Stimulated activated CD4-positive, alpha-beta T cell treated with anti-CD3 and anti-CD28 coated beads, TNF-alpha, amount 100 ng/mL, for 24 hours (primary cell): ENCODE measurements at regions not wholly inside any gene's neighbourhood (a gene's known extent, or its start where the extent isn't known, plus 50 kb on each side); places are given as distances from the start of the nearest gene placed in this dataset.

ENCODE experiments used
- DNase-seq, 3 experiments: peaks; one replicate each; pipeline ENCODE4 v3.0.0-alpha.2; 2020; ENCODE audit warnings: low read depth in 3 of 3

DNA sequence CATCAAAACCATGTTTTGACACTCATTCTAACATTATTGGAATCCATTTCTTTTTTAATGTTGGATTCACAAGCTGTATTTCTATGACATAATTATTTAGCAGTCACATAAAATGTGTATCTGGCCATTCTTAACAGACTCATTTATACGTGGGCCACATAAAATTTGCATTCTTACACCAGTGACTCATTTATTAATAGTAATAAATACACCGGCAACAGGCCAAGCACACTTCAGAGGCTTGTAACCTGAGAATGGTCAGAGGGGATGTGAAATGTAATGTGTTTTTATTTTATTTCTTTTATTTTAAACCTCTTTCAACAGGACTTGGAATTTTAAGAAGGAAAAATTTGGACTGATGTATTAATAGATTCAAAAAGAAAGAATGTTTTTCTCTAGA lies 384.9 kb upstream of the RARB start:
- DNase-seq, result no peak

GRCh38 chr3:25043749-25044148 lies 384.3 kb upstream of the RARB start:
- DNase-seq, result no peak

- DNase-seq, result no peak
These were observed 383.0 kb upstream of the RARB start for GRCh38 chr3:25044762-25045710.

DNA sequence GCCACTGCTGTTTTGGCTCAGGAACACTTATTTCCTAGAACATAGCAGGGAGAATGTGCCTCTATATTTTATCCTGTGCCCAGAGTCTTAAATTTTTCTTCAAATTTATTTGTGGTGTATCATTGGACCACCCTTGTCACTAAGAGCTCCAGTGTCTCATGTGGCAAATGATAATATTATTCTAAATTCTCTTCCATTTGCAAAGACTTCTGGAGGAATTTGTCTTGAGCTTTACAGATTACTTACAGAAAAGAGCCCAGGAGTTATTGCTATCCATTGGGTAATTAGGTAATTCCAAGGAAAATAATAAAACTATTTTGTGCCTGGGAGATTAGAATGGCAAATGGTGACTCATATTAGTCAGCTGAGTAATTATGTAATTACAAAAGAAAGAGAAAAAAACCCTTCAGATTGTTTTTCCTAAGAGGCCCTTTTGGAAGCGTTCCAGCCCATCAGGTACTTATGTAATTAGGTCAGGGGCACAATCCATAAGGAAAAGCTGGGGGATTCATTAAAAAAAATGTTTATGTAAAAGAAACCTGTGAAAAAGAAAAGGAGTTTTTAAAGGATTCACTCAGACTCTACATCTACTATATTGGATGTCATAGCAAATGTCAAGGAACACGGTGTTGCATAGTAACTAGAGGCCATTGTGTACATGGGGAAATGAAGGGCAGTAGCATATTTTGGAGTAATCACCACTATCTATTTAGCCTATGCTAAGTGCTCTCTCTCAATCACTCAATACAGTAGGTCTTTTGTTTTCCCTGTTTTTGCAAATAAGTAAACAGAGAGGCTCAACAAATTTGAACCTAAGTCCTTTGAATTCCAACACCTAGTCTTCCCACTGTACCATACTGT lies 380.9 kb upstream of the RARB start:
- no peak for DNase-seq

DNA sequence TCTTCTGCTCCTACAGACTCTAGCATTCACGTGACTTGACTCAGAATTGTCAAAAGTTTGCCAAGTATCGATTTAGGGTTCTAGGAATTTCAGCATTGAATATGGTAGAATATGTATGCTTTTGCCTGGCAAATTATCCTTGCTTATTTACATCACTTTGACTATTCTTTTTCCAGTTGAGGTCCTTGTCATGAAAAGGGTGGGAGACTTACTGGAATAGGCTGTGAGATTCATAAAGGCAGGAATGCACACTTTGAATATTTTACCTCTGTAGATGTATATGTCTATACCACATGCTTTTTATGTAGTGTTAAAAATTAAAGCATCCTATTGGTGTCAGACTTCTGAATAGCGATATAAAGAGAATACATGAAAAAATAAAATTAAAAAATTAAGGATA lies 378.8 kb upstream of the RARB start:
- DNase-seq, result no peak

- no peak for DNase-seq
These were observed 374.7 kb upstream of the RARB start for GRCh38 chr3:25053360-25053759.

GRCh38 chr3:25056036-25056755 lies 371.9 kb upstream of the RARB start:
- no peak for DNase-seq

GRCh38 chr3:25056803-25057351 lies 371.2 kb upstream of the RARB start:
- DNase-seq, result no peak

DNA sequence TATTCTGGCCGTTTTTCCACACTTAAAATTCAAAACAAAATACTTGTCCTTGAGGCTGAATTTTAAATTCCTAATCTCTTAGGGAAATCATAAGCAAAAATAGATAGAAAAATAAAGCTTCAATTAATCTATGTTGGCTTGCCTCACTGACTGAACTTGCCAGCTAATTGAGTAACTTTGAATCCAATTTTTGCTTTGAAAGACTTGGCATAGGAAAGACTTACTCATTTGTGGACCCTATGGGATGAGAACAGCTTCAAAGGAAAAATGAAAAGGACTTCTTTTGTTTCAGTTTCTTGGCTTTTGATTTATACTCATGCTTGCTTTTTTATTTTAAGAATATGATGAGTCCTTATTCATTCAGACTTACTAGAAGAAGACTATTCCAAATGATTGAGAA lies 370.7 kb upstream of the RARB start:
- DNase-seq, result no peak

DNA sequence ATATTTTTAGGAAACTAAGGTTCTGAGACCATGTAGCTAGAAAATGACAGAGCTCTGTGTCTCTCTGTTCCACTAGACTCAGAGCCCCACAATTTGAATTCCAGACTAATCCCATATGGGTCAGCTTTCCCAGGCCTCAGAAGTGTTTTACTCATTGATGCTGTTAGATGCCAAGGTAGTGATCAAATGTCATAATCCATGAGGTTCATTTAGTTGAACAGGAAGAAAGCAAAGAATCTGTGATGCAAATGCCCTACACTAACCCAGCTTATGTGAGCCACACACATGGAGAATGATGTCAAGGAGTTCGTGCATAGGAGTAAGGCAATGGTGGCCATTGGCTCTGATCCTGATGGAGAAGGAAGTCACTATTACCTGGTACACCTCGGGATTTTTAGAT lies 363.4 kb upstream of the RARB start:
- no peak for DNase-seq

DNA sequence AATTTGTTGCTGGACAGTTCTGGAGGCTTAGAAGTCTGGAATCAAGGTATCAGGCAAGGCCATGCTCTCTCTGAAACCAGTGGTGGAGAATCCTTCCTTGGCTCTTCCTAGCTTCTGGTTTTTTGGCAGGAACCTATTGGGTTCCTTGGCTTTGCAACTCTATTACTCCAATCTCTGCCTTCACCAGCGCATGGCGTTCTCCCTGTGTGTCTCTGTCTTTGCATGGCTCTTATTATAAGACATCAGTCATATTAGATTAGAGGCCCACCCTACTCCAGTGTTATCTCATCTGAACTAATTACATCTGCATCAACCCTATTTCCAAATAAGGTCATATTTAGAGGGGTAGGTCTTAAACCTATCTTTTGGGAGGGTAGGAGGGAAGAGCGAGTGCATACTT lies 358.1 kb upstream of the RARB start:
- DNase-seq, result no peak

DNA sequence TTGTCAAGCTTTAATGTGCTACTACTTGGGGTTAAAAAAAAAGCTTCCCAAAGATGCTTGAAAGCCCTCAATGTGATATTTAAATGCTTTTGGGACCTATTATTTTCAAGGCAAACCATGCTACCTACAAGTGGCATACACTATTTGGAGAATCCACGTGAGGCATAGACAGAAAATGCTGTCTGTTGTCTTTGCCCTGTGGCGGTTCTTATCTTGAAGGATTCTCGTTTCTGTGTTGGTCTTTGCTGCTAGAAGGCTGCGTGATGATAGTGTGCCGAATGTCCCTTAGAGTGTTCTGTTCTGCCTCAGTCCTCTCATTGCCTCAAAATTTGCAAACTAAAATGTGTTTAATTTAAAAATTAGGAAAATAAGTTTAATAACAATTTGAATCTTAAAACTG lies 356.2 kb upstream of the RARB start:
- DNase-seq, result no peak

DNA sequence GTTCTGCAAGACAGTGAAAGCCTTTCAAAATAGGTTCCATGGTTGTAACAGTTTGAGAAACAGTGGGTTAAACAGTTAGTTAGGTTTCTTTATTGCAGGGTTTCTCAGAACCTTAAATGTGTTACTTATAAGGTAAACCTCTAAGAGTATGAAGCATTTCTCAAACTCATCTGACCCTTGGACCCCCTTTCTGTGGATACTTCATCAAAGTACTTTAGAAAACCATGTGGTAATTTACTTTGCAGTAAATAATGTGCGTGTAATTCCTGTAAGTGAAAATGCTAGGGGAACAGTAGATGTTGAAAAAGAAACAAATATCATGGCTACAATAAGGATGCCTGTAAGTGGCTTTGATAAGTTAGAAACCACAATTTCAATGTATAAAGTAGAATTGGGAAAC lies 354.6 kb upstream of the RARB start:
- DNase-seq, result no peak

DNA sequence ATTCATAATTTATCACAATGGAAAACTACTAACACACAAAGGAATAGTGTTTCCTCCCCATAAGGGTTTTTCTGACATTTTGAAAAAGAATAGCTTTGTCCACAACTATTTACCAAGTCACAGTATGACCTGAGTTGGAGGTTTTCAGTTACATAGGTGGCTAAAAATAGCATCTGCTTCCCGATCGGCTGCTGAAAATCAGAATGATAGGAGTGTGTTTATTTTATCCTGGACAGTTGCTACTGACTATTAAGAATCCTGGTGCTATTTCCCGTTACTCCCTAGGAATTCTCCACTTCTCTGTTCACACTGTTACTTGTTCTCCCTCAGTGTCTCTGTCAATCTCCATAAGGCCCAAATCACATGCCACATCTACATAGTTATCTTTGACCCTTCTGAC lies 353.9 kb upstream of the RARB start:
- DNase-seq, result no peak

- no peak for DNase-seq
These were observed 347.6 kb upstream of the RARB start for GRCh38 chr3:25080461-25080860.

DNA sequence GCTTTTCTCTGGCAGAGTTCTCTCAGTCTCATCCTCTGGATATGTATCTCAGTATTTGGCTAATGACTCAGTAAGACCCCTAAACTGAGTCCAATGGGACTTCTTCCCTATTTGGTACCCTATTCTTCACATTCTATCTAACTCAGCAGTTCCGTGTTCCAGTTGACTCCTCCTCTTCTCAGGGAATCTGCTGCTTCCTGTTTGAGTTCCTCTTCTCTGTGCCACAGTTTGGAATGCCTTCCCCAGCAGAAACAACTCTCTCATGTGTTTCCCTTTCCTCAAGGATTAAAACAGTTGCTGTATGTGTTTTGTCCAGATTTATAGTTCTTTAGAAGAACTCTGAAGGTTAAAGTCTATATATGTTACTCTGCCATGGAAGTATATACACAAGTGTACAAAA lies 344.0 kb upstream of the RARB start:
- DNase-seq, result no peak

- no peak for DNase-seq
These were observed 341.3 kb upstream of the RARB start for GRCh38 chr3:25086721-25087120.

- DNase-seq, result no peak
These were observed 339.8 kb upstream of the RARB start for GRCh38 chr3:25088284-25088683.

GRCh38 chr3:25090698-25091453 lies 337.2 kb upstream of the RARB start:
- no peak for DNase-seq

DNA sequence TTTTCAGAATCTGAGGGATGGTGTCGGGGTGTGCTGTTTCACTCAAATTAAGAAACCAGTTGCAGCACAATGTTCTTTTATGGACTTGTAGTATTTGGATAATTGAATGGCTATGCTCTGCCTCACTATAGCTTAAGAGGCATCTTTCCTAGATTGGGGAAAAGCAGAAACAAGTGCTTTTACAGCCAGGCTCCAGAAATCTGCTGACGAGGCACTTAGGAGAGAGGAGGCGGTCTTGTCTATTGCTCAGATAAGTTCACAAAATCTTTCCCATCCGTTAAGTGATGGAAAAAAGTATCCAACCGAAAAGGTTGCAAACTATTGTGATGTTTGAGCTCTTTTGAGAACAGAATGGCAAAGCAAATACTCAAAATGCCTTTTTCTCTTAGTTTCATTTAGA lies 336.1 kb upstream of the RARB start:
- DNase-seq, result no peak
